Stimulated activated CD4-positive, alpha-beta T cell treated with anti-CD3 and anti-CD28 coated beads, Interleukin-12 subunit alpha, Interleukin-12 subunit beta, amount 100 ng/mL, for 4 hours (primary cell): ENCODE measurements at regions not wholly inside any gene's neighbourhood (a gene's known extent, or its start where the extent isn't known, plus 50 kb on each side); places are given as distances from the start of the nearest gene placed in this dataset.

Experiments used
- DNase-seq: peaks from one replicate; pipeline ENCODE4 v3.0.0-alpha.2; 2020

DNA sequence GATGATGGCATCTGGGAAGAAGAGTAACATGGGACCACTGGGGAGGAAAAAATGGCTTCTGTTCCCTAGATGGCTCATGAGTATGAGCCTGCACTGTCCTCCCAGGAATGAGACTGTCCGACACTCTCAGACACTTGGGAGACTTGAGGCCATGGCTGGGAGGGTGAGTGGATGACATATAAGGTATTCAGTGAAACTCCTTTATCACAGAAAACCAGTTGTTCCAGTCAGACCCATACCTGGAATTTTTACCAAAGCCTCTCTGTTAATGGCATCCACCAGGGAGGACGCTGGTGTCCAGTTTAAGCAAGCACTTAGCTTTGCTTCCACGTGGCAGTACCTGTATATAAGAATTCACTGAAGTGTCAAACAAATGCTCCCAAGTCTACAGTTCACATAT lies 116.7 kb upstream of the C10orf90 start:
- no peak for DNase-seq

DNA sequence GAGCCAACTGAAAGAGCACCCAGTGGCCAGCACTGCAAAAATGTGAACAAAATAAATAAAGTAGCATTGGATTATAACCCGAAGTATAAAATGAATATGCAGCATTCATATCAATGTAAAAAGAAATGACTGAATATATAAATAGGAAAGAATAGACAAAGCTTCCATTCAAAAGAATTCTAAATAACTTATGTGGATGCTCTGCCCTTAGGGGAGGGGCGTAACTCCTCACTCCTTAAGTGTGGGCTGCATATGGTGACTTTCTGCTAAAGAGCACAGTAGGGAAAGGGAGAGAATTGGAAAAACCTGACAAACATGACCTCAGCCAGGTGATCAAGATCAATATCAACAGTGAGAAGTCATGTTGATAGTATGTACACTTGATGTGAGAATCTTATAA lies 109.9 kb upstream of the DOCK1 start:
- DNase-seq, result no peak

- DNase-seq, result no peak
Measured at GRCh38 chr10:126798649-126799048, 106.6 kb upstream of the DOCK1 start.

- no peak for DNase-seq
Measured at GRCh38 chr10:126803394-126803793, 101.8 kb upstream of the DOCK1 start.

GRCh38 chr10:126804396-126804795 lies 100.8 kb upstream of the DOCK1 start:
- DNase-seq, result no peak

GRCh38 chr10:126806498-126806897 lies 98.7 kb upstream of the DOCK1 start:
- no peak for DNase-seq

GRCh38 chr10:126806991-126807702 lies 98.1 kb upstream of the DOCK1 start:
- no peak for DNase-seq

- no peak for DNase-seq
Measured at GRCh38 chr10:126808103-126808502, 97.1 kb upstream of the DOCK1 start.

- no peak for DNase-seq
Measured at GRCh38 chr10:126813432-126813831, 91.8 kb upstream of the DOCK1 start.

DNA sequence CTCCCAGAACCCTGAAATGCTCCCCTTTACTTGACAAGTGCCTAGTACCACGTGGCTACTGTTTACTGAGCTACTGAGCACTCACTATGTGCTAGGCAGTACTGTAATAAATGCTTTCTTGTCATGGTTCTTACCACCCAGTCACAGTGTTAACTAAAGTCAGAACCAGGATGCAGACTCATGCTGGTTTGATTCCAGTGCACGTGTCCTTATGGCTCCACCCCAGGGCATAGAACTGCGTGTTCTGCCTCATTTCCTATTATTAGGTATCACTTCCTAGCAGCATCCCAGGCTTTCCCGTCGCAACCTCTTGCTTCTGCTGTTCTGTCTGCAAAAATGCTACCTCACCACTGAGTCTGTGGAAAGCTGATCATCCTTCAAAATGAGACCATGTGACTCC lies 71.7 kb upstream of the DOCK1 start:
- DNase-seq, result no peak

DNA sequence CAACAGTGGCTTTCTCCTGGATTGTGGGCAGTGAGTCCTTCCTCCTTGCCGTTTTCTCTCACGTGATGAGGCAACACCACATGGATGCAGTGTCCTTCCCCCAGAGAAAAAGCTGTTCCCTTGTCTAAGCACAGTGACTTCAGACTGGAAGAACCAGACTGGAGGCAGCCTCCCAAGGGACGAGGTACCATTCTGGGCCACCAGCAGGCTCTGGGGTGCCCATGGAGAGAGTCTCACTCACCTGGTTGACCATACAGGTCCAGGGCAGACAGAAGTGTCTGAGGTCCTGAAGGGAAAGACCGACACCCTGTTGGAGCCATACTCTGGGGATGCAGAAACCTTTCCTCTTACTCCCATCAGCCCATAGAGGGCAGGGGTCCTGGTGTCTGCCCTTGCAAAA lies 69.2 kb upstream of the DOCK1 start:
- DNase-seq, result no peak

DNA sequence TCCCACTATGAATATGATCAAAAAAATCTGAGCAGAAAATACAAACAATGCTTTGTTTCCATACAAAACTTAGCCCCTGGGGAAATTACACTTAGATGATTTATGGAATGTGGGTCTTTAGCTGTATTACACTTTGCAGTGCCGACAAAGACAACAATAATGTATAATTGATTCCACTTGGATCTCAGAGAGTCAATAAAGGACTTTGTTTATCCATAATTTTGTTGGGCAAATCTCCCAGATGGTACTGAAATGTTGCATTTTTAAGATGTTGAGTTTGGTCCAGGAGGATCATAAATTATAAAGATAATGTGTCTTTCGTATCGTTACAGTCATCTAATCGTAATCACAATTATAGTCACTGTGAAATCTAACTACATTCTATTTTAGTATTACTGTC lies 66.9 kb upstream of the DOCK1 start:
- DNase-seq, result no peak

- DNase-seq, result no peak
Measured at GRCh38 chr10:126839094-126839761, 66.0 kb upstream of the DOCK1 start.

- DNase-seq, result no peak
Measured at GRCh38 chr10:126840576-126841135, 64.6 kb upstream of the DOCK1 start.

- no peak for DNase-seq
Measured at GRCh38 chr10:126841341-126841895, 63.8 kb upstream of the DOCK1 start.

DNA sequence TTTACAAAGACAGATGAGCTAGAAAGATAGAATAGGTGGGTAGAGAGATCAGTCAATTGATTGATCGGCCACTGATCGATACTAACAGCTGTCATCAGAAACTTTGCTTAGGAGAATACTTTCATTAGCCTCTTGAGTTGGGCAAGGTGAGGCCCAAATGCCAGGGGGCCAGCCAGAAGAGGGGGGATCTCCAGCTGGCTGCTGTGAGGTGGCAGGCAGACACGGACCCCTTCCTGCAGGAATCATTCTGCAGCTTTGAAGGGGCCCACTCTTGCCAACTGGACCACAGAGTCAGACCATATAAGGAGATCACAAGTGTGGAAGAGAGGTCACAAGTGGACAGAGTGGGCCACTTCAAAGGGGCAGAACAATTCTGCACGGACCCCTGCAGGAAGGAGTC lies 62.9 kb upstream of the DOCK1 start:
- DNase-seq, result no peak

GRCh38 chr10:126842836-126843235 lies 62.4 kb upstream of the DOCK1 start:
- DNase-seq, result no peak

GRCh38 chr10:126843299-126843934 lies 61.8 kb upstream of the DOCK1 start:
- no peak for DNase-seq

DNA sequence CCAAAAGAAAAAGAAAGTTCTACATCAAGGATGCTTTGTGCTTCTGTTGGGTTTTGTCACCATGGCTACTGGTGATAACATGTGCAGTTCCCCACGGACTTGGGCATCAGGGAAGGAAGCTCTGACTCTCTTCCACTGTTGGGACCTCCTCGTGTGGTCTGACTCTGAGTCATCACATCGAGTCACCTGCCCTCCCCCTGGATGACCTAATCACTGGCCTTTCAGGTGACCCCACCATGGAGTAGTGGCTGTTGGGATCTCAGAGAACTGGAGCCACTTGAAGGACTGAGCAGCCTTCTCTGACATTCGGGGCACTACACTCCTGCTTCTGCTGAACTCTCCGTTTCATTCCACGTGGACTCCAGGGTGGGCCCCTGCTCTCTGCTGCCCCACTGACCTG lies 60.8 kb upstream of the DOCK1 start:
- no peak for DNase-seq

GRCh38 chr10:126846469-126846868 lies 58.8 kb upstream of the DOCK1 start:
- DNase-seq, result no peak

DNA sequence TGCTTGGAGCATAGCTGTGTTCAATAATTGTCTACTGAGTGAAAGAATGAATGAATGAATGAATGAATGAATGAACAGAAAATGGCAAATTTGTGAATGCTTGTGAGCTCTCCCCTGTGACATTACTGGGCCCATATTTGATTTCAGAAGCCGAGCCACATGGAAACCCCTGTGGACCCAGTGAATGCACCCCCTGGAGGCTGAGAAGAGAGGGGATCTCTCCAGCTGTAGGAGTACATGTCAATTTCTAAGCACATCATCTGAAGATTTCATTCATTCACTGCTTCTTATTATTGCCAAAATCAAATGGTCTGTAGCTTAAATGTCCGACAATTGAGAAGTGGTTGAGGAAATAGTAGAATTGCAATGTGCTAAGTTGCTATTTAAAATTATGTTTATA lies 58.3 kb upstream of the DOCK1 start:
- no peak for DNase-seq

GRCh38 chr10:126847666-126848065 lies 57.6 kb upstream of the DOCK1 start:
- no peak for DNase-seq

DNA sequence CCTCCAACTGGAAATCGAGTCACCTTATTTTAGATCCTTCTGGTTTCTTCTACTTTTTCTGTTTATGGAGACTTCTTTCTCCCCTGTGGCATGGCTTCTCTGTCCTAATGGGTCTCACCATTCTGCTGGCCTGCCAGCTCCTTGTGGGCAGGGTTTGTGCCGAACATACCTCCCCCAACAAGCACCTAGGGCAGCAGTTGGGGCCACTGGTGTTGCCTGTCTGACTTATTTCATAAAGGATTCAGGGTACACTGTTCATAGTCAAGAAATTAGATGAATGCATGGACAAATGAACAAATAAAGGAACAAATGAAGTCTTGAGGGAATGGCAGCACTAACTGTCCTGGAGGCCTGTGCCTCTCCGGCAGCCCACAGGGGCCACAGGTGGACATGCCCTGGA lies 55.6 kb upstream of the DOCK1 start:
- no peak for DNase-seq
